ENCODE measurements at regions not wholly inside any gene's neighbourhood (a gene's known extent, or its start where the extent isn't known, plus 50 kb on each side); places are given as distances from the start of the nearest gene placed in this dataset.

DNA sequence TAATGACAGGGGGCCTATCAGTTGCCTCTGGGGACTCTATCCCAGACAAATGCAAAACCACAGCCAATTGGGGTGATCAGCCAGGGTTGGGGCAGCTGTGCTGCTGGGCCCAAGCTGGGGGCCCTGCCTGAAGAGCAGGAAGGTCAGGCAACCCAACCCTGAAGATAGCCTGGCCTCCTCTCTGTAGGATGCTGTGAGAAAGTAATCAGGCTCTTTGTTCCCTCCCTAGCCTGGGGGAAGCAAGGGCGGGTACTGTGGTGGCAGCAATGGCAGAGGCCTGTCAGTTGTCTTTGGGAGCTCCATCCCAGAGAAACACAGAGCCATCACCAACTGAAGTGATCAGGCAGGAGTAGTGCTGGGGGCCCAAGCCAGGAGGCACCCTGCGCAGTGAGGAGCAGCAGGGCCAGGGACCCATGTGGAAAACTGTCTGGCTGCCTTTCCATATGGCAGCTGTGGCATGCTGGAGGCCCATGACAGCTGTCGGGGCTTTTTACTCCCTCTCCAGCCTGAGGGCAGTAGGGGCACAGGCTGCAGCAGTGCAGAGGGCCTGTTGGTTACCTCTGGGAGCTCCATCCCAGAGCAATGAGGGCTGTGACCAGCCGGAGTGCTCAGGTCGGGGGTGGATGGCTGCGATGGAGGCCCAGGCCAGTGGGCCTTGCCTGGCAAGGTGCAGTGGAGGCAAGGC is 73.6 kb upstream of the ATP12A start:
- no peak for TF ChIP-seq RAD21 (conservative IDR thresholded peaks at IDR 0.05)
- TF ChIP-seq MXI1 (conservative IDR thresholded peaks at IDR 0.05; ENCODE audit: poor library complexity, severe bottlenecking), result no peak
- TF ChIP-seq, protein P1, sequence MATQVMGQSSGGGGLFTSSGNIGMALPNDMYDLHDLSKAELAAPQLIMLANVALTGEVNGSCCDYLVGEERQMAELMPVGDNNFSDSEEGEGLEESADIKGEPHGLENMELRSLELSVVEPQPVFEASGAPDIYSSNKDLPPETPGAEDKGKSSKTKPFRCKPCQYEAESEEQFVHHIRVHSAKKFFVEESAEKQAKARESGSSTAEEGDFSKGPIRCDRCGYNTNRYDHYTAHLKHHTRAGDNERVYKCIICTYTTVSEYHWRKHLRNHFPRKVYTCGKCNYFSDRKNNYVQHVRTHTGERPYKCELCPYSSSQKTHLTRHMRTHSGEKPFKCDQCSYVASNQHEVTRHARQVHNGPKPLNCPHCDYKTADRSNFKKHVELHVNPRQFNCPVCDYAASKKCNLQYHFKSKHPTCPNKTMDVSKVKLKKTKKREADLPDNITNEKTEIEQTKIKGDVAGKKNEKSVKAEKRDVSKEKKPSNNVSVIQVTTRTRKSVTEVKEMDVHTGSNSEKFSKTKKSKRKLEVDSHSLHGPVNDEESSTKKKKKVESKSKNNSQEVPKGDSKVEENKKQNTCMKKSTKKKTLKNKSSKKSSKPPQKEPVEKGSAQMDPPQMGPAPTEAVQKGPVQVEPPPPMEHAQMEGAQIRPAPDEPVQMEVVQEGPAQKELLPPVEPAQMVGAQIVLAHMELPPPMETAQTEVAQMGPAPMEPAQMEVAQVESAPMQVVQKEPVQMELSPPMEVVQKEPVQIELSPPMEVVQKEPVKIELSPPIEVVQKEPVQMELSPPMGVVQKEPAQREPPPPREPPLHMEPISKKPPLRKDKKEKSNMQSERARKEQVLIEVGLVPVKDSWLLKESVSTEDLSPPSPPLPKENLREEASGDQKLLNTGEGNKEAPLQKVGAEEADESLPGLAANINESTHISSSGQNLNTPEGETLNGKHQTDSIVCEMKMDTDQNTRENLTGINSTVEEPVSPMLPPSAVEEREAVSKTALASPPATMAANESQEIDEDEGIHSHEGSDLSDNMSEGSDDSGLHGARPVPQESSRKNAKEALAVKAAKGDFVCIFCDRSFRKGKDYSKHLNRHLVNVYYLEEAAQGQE (IDR thresholded peaks at IDR 0.05; ENCODE audit: borderline replicate concordance), result no peak
- no peak for TF ChIP-seq POLR2AphosphoS5 (IDR thresholded peaks at IDR 0.05)
- TF ChIP-seq, protein P2, sequence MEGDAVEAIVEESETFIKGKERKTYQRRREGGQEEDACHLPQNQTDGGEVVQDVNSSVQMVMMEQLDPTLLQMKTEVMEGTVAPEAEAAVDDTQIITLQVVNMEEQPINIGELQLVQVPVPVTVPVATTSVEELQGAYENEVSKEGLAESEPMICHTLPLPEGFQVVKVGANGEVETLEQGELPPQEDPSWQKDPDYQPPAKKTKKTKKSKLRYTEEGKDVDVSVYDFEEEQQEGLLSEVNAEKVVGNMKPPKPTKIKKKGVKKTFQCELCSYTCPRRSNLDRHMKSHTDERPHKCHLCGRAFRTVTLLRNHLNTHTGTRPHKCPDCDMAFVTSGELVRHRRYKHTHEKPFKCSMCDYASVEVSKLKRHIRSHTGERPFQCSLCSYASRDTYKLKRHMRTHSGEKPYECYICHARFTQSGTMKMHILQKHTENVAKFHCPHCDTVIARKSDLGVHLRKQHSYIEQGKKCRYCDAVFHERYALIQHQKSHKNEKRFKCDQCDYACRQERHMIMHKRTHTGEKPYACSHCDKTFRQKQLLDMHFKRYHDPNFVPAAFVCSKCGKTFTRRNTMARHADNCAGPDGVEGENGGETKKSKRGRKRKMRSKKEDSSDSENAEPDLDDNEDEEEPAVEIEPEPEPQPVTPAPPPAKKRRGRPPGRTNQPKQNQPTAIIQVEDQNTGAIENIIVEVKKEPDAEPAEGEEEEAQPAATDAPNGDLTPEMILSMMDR (IDR thresholded peaks at IDR 0.05; ENCODE audit: poor library complexity, severe bottlenecking), result no peak
- TF ChIP-seq TAF1 (IDR thresholded peaks at IDR 0.05; ENCODE audit: low read depth), result no peak
